ENCODE measurements at regions not wholly inside any gene's neighbourhood (a gene's known extent, or its start where the extent isn't known, plus 50 kb on each side); places are given as distances from the start of the nearest gene placed in this dataset.
"Not testable (repeated sequence)": the region's sequence is repeated elsewhere in the genome, so short reads cannot be mapped to it uniquely, and the experiment has no call there.

DNA sequence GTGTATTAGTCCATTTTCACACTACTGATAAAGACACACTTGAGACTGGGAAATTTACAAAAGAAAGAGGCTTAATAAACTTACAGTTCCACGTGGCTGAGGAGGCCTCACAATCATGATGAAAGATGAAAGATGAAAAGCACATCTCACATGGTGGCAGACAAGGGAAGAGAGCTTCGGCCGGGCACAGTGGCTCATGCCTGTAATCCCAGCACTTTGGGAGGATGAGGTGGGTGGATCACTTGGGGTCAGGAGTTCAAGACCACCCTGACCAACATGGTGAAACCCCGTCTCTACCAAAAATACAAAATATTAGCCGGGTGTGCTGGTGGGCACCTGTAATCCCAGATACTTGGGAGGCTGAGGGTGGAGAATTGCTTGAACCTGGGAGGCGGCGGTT lies 682.7 kb downstream of the PTPRU start:
- not testable (repeated sequence) for TF ChIP-seq RFX5 (IDR thresholded peaks at IDR 0.05; ENCODE audit: low read depth, low read length); CHD2 (IDR thresholded peaks at IDR 0.05; ENCODE audit: borderline replicate concordance, low read depth, low read length); BACH1 (IDR thresholded peaks at IDR 0.05; ENCODE audit: borderline replicate concordance)
- TF ChIP-seq, protein P1, sequence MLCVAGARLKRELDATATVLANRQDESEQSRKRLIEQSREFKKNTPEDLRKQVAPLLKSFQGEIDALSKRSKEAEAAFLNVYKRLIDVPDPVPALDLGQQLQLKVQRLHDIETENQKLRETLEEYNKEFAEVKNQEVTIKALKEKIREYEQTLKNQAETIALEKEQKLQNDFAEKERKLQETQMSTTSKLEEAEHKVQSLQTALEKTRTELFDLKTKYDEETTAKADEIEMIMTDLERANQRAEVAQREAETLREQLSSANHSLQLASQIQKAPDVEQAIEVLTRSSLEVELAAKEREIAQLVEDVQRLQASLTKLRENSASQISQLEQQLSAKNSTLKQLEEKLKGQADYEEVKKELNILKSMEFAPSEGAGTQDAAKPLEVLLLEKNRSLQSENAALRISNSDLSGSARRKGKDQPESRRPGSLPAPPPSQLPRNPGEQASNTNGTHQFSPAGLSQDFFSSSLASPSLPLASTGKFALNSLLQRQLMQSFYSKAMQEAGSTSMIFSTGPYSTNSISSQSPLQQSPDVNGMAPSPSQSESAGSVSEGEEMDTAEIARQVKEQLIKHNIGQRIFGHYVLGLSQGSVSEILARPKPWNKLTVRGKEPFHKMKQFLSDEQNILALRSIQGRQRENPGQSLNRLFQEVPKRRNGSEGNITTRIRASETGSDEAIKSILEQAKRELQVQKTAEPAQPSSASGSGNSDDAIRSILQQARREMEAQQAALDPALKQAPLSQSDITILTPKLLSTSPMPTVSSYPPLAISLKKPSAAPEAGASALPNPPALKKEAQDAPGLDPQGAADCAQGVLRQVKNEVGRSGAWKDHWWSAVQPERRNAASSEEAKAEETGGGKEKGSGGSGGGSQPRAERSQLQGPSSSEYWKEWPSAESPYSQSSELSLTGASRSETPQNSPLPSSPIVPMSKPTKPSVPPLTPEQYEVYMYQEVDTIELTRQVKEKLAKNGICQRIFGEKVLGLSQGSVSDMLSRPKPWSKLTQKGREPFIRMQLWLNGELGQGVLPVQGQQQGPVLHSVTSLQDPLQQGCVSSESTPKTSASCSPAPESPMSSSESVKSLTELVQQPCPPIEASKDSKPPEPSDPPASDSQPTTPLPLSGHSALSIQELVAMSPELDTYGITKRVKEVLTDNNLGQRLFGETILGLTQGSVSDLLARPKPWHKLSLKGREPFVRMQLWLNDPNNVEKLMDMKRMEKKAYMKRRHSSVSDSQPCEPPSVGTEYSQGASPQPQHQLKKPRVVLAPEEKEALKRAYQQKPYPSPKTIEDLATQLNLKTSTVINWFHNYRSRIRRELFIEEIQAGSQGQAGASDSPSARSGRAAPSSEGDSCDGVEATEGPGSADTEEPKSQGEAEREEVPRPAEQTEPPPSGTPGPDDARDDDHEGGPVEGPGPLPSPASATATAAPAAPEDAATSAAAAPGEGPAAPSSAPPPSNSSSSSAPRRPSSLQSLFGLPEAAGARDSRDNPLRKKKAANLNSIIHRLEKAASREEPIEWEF (IDR thresholded peaks at IDR 0.05; ENCODE audit: insufficient replicate concordance, low read depth, low read length): not testable (repeated sequence)
